ENCODE measurements at regions not wholly inside any gene's neighbourhood (a gene's known extent, or its start where the extent isn't known, plus 50 kb on each side); places are given as distances from the start of the nearest gene placed in this dataset.
A peak's percentile ranks its signal among the peaks of the same experiment; 100 is the strongest.
"Not testable (repeated sequence)": the region's sequence is repeated elsewhere in the genome, so short reads cannot be mapped to it uniquely, and the experiment has no call there.

DNA sequence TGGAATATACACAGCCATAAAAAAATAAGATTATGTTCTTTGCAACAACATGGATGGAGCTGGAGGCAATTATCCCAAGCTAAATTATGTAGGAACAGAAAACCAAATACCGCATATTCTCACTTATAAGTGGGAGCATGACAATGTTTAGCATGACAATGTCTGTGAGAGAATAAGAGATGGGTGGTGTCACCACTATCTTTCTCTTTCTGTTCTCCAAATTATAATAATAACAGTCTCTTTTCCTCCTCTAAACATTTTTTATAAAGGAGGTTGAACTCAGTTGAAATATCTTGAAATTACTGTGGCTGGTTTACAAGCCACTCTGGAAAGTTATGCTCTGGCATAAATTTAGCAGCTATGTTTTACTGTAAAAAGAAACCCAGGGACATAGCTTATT lies 108.4 kb upstream of the NBPF19 start:
- not testable (repeated sequence) for DNase-seq

DNA sequence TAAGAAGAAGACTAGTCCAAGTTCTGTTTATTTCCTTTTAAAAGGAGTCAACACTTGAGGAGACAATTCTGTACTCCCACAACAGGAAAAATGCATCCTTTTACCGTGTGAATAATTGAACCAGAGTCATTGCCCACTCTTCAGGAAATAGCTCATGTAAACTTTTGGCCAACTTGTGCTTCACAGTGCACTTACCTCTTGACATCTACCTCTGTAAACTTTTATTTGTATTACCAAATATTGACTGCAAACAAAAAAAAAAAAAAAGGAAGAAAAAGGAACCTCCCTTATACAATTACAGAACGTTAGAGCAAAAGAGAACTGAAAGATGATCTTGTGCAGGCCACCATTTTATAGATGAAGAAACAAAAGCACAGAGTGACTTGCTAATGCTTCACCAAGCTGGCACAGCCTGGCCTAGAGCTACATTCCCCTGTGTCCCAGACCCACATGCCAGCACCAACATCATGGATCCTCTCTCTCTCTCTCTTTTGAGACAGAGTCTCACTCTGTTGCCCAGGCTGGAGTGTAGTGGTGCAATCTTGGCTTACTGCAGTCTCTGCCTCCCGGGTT lies 107.3 kb upstream of the NBPF19 start:
- not testable (repeated sequence) for DNase-seq

GRCh38 chr1:149368337-149368736 lies 106.5 kb upstream of the NBPF19 start:
- not testable (repeated sequence) for DNase-seq

GRCh38 chr1:149369081-149369480 lies 105.8 kb upstream of the NBPF19 start:
- not testable (repeated sequence) for DNase-seq

GRCh38 chr1:149371955-149372354 lies 102.9 kb upstream of the NBPF19 start:
- DNase-seq: not testable (repeated sequence)

DNA sequence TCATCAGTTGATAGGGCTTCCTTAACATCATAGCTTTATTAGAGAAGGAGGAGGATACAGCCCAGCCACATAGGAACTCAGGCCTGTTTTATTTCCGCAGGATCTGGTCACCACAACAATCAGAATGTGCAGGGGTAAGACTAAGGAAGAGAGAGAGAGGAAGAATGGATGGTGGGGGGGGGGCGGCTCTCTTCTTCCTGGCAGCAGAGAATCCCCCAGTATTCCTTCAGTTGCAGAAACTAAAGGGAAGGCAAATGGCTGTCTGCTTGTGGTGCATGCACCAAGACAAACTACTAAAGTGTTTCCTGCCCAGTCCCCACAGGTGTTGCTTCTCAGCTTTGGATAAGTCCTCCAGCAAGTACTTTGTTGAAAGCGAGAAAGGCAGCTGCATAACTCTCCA lies 96.4 kb upstream of the NBPF19 start:
- DNase-seq: not testable (repeated sequence)

GRCh38 chr1:149390173-149390926 lies 84.5 kb upstream of the NBPF19 start:
- DNase-seq: peak; percentile 62

DNA sequence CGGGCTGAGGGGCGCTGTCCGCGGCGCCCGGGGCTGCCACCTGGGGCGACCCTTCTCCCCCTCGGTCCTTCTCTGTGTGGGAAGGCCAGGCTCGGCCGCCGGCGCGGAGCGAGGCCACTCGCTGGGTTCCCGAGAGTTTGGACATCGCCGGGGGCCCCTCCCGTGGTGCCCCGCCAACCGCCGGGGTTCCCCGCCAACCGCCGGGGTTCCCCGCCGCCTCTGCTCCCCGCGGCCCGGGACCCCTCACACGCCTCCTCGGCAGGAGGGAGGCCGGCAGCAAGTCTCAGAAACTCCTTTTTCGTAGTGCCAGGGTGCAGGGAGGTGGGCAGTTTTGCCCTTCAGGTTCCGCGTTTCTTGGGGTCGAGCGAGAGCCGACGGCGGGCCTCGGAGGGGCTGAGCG lies 83.9 kb upstream of the NBPF19 start:
- DNase-seq: not testable (repeated sequence)

DNA sequence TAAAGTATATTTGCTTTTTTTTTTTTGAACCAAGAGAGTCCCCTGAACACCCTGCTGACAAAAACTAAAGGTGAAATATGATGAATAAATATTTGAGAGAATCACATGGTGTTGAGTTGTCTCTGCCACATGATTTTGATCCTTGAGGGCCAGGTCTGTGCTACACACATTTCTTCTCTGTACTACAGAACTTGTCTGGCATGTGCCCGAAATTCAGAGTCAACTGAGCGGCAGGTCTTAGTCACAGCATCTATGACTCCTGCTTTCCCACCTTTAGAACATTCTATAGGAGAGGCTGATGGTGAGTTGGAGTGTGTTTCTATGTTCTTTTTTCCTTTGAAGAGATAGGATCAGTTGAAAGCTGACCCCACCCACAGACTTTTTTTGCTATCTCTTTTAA lies 79.0 kb upstream of the NBPF19 start:
- not testable (repeated sequence) for DNase-seq

DNA sequence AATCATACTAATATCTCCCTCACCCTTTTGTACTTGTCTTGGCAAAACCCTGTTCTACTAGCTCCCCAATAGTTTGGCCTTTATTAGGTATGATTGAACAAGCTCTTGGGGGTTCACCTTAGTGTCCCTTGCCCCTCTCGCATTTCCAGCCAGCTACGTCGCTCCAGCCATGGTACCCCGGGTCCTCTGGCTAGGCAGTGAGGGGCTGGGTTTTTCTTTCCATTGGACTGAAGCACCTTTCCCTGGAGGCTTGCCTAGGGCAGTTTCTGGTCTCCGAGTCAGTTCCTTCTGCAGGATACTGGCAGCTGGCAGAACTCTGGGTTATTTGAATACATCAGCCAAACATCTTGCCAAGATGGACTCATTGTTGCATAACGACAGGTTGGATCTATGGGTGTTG lies 76.3 kb upstream of the NBPF19 start:
- DNase-seq: peak; percentile 19

- not testable (repeated sequence) for DNase-seq
Measured at GRCh38 chr1:149408404-149408803, 66.4 kb upstream of the NBPF19 start.

DNA sequence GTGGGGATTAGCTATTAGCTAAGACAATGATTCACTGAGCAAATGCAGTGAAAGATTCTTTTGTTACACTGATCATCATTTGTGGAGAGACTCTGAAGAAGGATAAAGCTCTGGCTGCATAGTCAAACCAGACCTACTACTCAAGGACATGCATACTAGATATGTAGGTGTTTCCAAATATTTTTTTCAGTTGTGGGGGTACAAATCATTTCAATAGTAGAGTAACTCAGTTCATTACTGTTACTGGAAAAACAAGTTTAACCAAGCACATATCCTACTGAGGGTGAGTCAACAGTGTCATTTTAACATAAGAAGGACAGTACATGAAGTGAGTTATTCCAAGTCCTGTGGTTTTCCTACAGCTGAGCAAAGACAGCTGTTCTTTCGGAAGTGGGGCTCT lies 59.5 kb upstream of the NBPF19 start:
- not testable (repeated sequence) for DNase-seq

DNA sequence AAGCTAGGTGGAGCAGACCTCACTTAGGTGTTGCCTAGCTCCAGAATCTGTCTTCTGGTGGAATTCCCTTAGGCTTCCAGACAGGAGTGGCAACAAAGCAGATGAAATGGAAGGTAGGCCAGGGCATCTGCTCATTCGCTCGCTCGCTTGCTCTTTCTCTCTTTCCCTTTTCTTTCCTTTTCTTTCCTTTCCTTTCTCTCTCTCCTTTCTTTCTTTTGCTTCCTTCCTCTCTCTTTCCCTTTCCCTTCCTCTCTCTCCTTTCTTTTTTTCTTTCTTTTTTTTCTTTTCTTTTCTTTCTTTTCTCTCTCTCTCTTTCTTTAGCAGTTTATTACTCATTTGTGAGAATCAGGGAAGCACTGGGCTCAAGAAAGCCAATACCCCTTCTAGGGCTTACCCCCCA lies 56.1 kb upstream of the NBPF19 start:
- not testable (repeated sequence) for DNase-seq

DNA sequence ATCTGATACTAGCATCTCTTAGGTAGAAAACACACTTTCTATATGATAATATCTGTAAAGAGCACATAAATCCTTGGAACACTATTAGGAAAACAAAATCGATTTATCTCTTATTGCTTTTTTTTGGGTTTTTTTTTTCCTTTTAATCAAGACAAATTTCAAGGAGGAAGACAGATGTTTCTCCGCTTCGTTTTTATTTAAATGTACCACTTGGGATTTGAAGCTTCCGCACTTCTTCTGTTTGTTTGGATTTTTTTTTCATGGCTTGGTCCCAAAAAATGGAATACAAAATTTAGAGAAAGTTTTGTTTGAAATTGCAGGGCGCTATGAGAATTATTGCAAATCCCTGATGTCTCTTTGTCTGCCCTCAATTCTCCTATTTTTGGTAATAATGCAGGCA lies 51.7 kb upstream of the NBPF19 start:
- DNase-seq: not testable (repeated sequence)

Data from NCI-H526 treated with DMSO at 0.1 percent for 48 hours (cell line).